NCI-H2196 treated with DMSO at 0.1 percent for 48 hours (cell line): ENCODE measurements at regions not wholly inside any gene's neighbourhood (a gene's known extent, or its start where the extent isn't known, plus 50 kb on each side); places are given as distances from the start of the nearest gene placed in this dataset.

Source experiments
- DNase-seq: peaks from one replicate; lab custom pipeline; 2025; ENCODE audit not compliant: unreplicated experiment; lab: John Stamatoyannopoulos, UW

DNA sequence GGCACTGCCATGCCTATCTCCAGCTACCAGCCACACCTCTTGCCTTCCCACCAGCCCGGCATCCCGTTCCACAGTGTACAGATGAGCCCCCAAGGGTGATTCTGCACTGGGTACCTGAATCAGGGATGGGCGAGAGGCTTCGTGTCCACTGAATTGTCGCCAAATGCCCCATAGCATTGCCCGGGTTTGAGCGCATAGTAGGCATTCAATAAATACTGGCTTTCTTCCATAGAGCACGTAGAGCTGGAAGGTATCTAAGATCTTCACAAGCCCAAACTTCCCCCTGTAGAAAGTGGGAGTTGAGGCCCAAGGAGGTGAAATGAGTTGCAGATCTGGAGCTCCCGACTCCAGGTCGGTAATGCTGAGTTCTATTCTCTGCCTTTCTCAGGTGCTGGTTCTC, 358.7 kb downstream of the LPIN1 start:
- no peak for DNase-seq

DNA sequence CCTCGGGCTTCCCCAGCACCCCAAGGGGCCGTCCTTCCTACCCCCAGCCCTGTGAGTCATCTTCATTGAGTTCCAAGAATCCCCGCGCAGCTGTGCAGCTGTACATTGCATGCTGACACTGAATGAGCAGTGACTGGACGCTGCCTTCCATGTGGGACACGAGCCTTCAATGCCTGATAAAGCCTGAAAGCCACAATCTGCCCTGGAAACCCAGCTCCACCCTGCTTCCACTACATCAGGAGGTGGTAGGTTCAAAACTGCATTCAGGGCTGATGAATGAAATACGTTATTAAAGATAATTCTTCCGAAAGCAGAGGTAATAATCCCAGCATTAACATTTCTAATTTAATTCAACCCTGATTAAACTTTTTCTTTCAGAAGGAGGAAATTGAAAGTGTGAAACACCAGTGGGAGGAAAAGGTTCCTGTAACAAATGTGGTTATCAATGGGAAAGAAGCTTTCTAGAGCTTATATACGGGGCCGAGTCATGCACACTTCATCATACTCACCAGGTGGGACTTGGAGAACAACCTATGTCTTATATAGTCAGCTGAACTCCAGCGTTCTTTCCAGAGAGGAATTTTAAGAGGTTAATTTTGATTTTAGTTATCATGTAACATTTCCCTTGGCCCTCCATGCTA, 360.1 kb downstream of the LPIN1 start:
- no peak for DNase-seq

- DNase-seq, result no peak
Observed at GRCh38 chr2:12107321-12107720, 360.9 kb downstream of the LPIN1 start.

DNA sequence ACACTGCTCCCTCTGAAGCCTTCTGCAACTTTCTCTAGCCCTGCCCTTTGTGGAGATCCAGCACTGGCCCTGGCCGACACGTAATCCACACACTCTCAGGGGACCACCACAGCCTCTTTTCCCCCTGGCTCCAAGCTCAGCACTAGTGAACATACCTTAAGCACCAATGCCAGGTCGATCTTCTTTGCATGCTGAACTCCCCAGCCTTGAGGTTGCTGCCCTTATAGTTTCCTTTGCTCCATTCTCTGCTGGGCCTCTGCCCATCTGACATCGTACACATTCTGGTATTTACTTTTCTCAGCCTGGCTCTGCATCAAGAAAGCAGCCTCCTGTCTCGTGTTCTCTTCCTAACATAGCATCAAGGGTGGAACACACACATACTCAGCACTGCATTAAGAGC, 361.5 kb downstream of the LPIN1 start:
- DNase-seq, result no peak

GRCh38 chr2:12109363-12110017, 363.1 kb downstream of the LPIN1 start:
- no peak for DNase-seq

DNA sequence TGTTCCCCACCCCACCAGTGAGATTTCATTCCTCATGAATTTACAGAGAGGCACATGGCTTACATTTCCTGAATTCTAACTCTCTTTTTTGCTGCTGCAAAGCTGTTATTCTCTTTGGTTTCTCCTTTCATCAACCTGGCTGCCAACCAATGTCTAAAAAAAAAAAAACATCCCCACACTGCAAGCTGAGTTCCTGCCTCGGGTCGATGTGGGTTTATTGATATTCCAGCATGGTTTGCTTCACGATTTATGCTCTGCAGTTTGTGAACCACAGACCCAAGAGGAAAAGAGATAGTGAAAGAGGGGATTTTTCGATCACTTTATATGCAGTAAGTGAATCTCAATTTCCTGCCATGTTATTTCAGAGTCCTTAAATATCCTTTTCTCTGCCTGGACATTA, 363.6 kb downstream of the LPIN1 start:
- DNase-seq, result no peak

GRCh38 chr2:12110481-12110880, 364.0 kb downstream of the LPIN1 start:
- no peak for DNase-seq

- no peak for DNase-seq
Observed at GRCh38 chr2:12113412-12113811, 367.0 kb downstream of the LPIN1 start.

GRCh38 chr2:12114816-12115215, 368.4 kb downstream of the LPIN1 start:
- no peak for DNase-seq

GRCh38 chr2:12116228-12116750, 369.9 kb downstream of the LPIN1 start:
- no peak for DNase-seq

GRCh38 chr2:12119841-12120240, 373.4 kb downstream of the LPIN1 start:
- DNase-seq, result no peak

- DNase-seq, result no peak
Observed at GRCh38 chr2:12120281-12121150, 374.1 kb downstream of the LPIN1 start.

GRCh38 chr2:12124790-12125189, 378.4 kb downstream of the LPIN1 start:
- DNase-seq, result no peak

DNA sequence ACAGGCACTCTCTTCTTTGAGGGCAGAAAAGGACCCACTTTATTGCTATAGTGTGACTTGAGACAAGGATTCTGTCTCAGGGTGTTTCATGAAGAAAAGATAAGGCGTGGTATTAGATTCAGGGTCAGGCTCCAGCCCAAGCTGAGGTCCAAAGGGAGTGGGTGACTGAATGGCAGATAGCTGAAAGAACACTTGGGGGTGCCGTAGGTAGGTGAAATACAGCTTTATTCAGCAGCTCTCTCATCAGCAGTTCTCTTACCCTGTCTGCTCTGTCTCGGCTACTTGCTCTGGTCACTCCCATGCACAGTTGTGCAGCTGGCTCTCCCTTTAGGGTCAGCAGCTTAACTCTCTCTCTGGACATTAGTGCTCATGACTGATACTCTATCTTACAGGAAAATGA, 379.9 kb downstream of the LPIN1 start:
- no peak for DNase-seq

DNA sequence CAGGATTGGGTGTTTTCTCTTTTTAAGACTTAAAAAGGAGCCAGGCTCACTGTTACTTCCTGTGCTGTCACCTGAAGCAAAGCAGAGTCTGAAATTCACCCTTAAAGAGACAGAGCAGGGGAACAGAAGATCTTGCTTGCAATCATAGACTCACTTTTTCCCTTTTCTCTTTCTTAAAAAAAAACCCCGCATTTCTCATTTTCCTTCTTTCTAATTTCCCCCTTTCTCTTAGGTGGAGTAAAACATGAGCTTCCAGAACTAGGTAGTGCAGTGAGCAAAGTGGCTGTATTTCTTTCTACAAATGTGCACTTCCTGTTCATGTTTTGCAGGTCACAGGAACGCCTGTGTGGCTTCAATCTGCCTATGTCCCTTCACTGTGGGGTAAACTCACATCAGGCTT, 381.2 kb downstream of the LPIN1 start:
- no peak for DNase-seq

GRCh38 chr2:12131975-12132374, 385.5 kb downstream of the LPIN1 start:
- DNase-seq, result no peak

- DNase-seq, result no peak
Observed at GRCh38 chr2:12141618-12142258, 395.3 kb downstream of the LPIN1 start.

GRCh38 chr2:12151716-12152115, 405.3 kb downstream of the LPIN1 start:
- DNase-seq, result no peak

DNA sequence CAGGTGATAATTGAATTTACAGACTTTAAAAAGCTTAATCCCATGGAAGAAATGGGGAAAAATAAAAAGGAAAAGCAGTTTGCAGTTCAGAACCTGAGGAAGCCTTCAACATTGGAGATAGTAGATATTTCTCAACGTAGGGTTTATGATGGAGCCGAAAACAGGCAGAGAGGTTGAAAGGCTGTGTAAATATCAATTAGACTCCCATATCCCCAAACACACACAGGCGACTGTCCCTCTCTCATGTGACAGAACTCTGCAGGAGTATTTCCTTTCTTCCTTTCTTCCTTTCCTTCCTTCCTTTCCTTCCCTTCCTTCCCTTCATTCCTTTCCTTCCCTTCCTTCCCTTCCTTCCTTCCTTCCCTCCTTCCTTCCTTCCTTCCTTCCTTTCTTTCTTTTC, 406.5 kb downstream of the LPIN1 start:
- DNase-seq, result no peak

GRCh38 chr2:12155303-12156051, 409.0 kb downstream of the LPIN1 start:
- no peak for DNase-seq

- DNase-seq, result no peak
Observed at GRCh38 chr2:12156349-12156748, 409.9 kb downstream of the LPIN1 start.
